Kidney capillary endothelial cell (primary cell): ENCODE measurements at regions not wholly inside any gene's neighbourhood (a gene's known extent, or its start where the extent isn't known, plus 50 kb on each side); places are given as distances from the start of the nearest gene placed in this dataset.
A peak's percentile ranks its signal among the peaks of the same experiment; 100 is the strongest.

Experiments used
- DNase-seq: peaks from one replicate; pipeline ENCODE4 v3.0.0-alpha.2; 2018; ENCODE audit warnings: low spot score

DNA sequence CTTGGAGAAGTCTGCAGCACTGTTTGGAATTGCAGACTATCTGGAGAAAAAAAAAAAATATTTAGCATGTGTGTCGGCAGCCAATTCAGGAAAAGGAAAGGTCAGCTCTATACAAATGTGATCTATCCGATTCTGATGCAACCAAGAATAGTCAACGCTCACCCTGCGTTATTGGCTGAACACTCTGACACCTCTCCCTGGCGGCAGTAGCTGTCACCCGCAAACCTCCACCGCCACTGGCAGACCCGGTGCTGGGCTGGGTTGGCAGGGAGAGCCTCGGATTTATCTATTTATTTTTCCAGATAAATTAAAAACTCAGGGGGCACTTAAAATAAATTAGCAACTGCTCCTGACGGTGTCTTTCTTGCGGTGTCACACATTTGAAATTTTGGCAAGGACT is 409.7 kb downstream of the VRK1 start:
- no peak for DNase-seq

GRCh38 chr14:97210202-97210601 is 413.0 kb downstream of the VRK1 start:
- DNase-seq = no peak

GRCh38 chr14:97212399-97212798 is 415.2 kb downstream of the VRK1 start:
- DNase-seq = no peak

- no peak for DNase-seq
These were observed 416.5 kb downstream of the VRK1 start for GRCh38 chr14:97213720-97214119.

GRCh38 chr14:97215263-97215969 is 418.2 kb downstream of the VRK1 start:
- no peak for DNase-seq

- no peak for DNase-seq
These were observed 420.1 kb downstream of the VRK1 start for GRCh38 chr14:97217111-97217885.

GRCh38 chr14:97218274-97218673 is 421.1 kb downstream of the VRK1 start:
- DNase-seq = no peak

DNA sequence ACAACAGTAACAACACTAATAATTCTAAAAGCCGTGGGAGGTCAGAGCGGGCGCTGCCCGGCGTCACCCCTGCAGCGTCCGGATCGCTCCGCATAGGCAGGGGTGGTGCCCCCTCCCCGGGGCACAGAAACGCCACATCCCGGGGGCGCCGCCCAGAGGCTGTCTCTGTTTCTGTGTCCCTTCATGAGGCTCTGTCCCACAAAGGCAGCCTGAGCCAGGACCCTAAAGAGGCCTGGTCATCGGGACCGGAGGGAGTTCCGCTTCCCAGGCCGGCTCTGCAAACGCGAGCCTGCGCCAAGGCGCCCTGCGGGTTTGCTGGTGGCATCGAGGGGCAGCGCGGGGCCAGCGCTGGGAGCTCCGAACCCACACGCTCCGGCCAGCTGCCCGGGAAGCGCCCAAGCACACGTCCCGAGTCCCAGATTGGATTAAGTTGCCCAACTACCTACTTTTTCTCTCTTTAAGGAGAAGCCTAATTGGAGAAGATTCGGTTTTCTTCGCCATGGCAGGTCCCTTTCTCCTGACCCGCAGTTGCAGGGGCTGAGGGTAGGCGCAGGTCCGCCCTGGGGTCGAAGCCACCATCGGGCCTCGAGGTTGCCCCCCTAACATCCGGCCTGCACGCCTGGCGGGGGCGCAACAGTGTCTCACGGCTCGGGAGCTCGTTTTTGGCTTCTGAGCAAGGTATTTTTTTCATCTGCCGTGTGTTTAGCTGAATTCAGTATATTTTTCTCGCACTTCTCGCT is 421.7 kb downstream of the VRK1 start:
- peak; percentile 6 for DNase-seq

DNA sequence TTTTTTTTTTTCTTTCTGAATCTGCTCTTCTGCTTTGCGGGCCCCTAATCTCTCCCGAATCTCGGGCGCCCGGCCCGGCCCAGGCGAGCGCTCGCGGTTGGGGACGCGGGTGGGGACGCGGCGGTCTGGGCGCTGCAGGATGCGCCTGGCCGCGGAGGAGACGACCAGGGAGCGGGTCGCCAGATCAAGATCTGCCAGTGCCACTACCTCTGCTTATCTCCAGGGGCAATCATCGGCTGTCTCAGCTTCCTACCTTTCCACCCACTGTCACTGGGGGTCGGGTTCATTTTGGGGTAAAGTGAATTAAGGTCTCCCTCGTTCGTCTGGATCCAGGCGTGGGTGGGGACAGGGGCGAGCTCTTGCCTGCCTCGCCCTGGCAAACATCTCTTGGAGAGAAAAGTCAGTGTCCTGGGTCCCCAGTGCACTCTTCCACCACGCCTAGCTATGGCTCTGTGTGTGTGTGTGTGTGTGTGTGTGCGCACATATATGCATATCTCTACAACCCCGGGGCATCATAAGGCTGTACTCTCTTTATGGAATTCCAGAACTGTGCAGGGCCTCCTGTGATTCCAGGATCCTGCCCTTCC is 422.3 kb downstream of the VRK1 start:
- DNase-seq = no peak

- no peak for DNase-seq
These were observed 424.5 kb downstream of the VRK1 start for GRCh38 chr14:97221572-97222285.

GRCh38 chr14:97224016-97224415 is 426.8 kb downstream of the VRK1 start:
- DNase-seq = no peak

GRCh38 chr14:97230051-97230450 is 432.9 kb downstream of the VRK1 start:
- no peak for DNase-seq

GRCh38 chr14:97233319-97233985 is 436.3 kb downstream of the VRK1 start:
- no peak for DNase-seq

GRCh38 chr14:97246648-97247047 is 449.5 kb downstream of the VRK1 start:
- DNase-seq = no peak

DNA sequence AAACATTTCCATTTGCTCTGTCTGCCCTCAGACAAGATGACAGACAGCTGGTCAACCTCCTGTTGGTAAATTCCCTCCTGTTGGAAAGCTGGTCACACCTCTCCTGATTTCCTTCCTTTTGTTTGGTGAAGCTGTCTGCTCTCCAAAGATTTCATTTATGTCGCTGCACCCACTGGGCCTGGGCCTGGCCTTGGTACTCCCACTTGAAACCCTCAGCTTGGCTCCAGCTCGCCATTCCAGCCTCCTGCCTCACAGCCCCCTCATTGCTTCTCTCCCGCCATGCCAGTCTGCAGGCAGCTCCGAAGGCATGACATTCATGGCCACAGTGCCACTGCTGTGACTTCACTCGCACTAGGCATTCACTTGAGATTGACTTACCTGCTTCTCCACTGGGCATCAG is 451.8 kb downstream of the VRK1 start:
- DNase-seq = no peak

DNA sequence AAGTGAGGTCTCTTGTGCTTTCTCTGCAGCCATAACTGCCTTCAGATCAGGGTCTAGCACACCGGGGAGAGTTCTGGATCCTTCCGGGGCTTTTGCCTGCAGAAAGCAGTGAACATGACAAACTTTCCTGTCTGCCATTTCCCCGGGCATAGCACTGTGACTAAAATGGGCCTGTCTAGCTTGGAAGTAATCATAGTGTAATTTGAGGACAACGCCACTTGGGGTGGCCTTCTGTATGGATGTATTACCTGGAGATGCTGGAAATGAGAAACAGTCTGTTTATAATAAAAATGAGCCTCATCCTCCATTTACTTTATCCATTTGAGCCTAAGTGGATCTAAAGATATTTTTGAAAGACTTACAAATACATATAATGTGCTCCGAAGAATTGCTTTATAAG is 453.7 kb downstream of the VRK1 start:
- no peak for DNase-seq

- DNase-seq = no peak
These were observed 454.4 kb downstream of the VRK1 start for GRCh38 chr14:97251491-97252155.

DNA sequence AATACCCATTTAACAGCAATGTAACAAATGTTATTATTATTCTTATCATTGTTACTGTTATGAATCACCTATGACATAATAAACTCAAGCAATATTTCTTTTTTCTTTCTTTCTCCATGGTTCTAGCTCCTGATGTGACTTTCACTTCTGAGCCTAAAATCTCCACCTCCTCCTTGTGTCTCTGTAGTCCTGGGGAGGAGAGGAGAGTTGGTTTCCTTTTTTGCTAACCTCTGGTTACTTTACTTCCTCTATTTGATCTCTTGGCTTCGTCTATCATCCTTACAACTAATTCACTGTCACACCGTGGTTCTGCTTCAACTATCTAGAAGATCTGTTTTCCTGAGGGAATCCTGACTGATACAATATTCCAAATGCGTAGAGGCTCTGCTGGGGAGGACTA is 456.6 kb downstream of the VRK1 start:
- DNase-seq = no peak

- DNase-seq = no peak
These were observed 465.2 kb downstream of the VRK1 start for GRCh38 chr14:97262336-97262735.

DNA sequence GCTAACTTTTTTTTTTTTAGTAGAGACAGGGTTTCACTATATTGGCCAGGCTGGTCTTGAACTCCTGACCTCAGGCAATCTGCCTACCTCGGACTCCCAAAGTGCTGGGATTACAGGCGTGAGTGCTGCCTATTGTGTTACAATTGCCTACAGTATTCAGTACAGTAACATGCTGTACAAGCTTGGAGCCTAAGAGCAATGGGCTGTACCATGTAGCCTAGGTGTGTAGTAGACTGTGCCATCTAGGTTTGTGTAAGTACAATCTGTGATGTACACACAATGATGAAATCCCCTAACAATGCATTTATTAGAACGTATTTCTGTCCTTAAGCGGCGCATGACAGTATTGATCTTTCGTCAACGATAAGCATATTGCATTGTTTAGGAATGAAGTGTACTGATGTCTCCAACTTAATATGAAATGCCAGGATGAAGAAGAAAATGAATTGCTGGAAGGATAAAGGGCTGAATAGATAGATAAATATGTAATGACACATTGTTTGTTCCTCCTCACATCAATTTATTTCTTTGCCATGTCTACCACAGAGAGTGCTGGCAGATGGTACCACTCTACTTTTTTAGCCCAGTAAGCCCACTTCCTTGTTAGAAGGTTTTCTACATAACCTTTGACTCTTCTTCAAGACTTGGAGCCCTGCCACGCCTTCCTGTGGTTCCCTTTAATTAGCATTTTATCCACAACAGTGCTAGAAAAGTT is 467.5 kb downstream of the VRK1 start:
- DNase-seq = no peak
